ENCODE measurements at regions not wholly inside any gene's neighbourhood (a gene's known extent, or its start where the extent isn't known, plus 50 kb on each side); places are given as distances from the start of the nearest gene placed in this dataset.
"Not testable (repeated sequence)": the region's sequence is repeated elsewhere in the genome, so short reads cannot be mapped to it uniquely, and the experiment has no call there.

GRCh38 chr12:97948591-97948990, 486.0 kb downstream of the RMST start:
- 65 to 83% (median 76%) methylated on average over 2 of the region's 2 CpGs for WGBS, 3 donors
- H3K27ac ChIP-seq (ENCODE audit: low read depth, low read length), result no peak overlapping the region

GRCh38 chr12:97951239-97951638, 488.6 kb downstream of the RMST start:
- H3K27ac ChIP-seq (ENCODE audit: low read depth, low read length), result no peak overlapping the region

GRCh38 chr12:97951717-97952116, 489.1 kb downstream of the RMST start:
- no peak overlapping the region for H3K27ac ChIP-seq (ENCODE audit: low read depth, low read length)

GRCh38 chr12:97957109-97957508, 494.5 kb downstream of the RMST start:
- H3K27ac ChIP-seq (ENCODE audit: low read depth, low read length), result no peak overlapping the region
- WGBS, 3 donors, result 83 to 86% (median 83%) methylated on average over 1 of the region's 1 CpG

- 61 to 84% (median 76%) methylated on average over 3 of the region's 3 CpGs for WGBS, 3 donors
Observed at GRCh38 chr12:97960225-97960624, 497.6 kb downstream of the RMST start.

GRCh38 chr12:97960741-97961608, 498.4 kb downstream of the RMST start:
- no peak overlapping the region for H3K27ac ChIP-seq (ENCODE audit: low read depth, low read length)
- 55 to 66% (median 66%) methylated on average over 5 of the region's 5 CpGs for WGBS, 3 donors

More at GRCh38 chr12:97960225-97960624, 497.6 kb downstream of the RMST start:
- H3K27ac ChIP-seq (ENCODE audit: low read depth, low read length), result no peak overlapping the region

- no peak overlapping the region for H3K27ac ChIP-seq (ENCODE audit: low read depth, low read length)
- WGBS, 3 donors, result 52 to 59% (median 54%) methylated on average over 2 of the region's 2 CpGs
Observed at GRCh38 chr12:97967831-97968230, 505.2 kb downstream of the RMST start.

GRCh38 chr12:97968641-97969197, 506.1 kb downstream of the RMST start:
- WGBS, 3 donors, result 51 to 64% (median 59%) methylated on average over 5 of the region's 5 CpGs
- no peak overlapping the region for H3K27ac ChIP-seq (ENCODE audit: low read depth, low read length)

- WGBS, 3 donors, result 64 to 86% (median 82%) methylated on average over 2 of the region's 2 CpGs
- H3K27ac ChIP-seq (ENCODE audit: low read depth, low read length), result no peak overlapping the region
Observed at GRCh38 chr12:97977870-97978405, 515.3 kb downstream of the RMST start.

- H3K27ac ChIP-seq (ENCODE audit: low read depth, low read length), result no peak overlapping the region
- 84 to 89% (median 85%) methylated on average over 3 of the region's 3 CpGs for WGBS, 3 donors
Observed at GRCh38 chr12:97982684-97983083, 520.1 kb downstream of the RMST start.

GRCh38 chr12:97983796-97984195, 521.2 kb downstream of the RMST start:
- no peak overlapping the region for H3K27ac ChIP-seq (ENCODE audit: low read depth, low read length)
- whole genome bisulfite sequencing, 3 donors, result 77 to 93% (median 87%) methylated on average over 3 of the region's 3 CpGs

- WGBS, 3 donors, result 69 to 77% (median 72%) methylated on average over 2 of the region's 2 CpGs
- H3K27ac ChIP-seq (ENCODE audit: low read depth, low read length), result no peak overlapping the region
Observed at GRCh38 chr12:97984436-97984835, 521.8 kb downstream of the RMST start.

GRCh38 chr12:97984974-97985580, 522.5 kb downstream of the RMST start:
- no peak overlapping the region for H3K27ac ChIP-seq (ENCODE audit: low read depth, low read length)
- WGBS, 3 donors, result 66 to 77% (median 71%) methylated on average over 4 of the region's 4 CpGs

GRCh38 chr12:97985834-97986233, 523.2 kb downstream of the RMST start:
- H3K27ac ChIP-seq (ENCODE audit: low read depth, low read length), result no peak overlapping the region

GRCh38 chr12:97988588-97988987, 526.0 kb downstream of the RMST start:
- H3K27ac ChIP-seq (ENCODE audit: low read depth, low read length), result not testable (repeated sequence)

More at GRCh38 chr12:97985834-97986233, 523.2 kb downstream of the RMST start:
- 84 to 90% (median 87%) methylated on average over 5 of the region's 5 CpGs for WGBS, 3 donors

GRCh38 chr12:97989366-97989940, 525.9 kb upstream of the TMPO start:
- no peak overlapping the region for H3K27ac ChIP-seq (ENCODE audit: low read depth, low read length)

- WGBS, 3 donors, result 75 to 83% (median 78%) methylated on average over 2 of the region's 2 CpGs
- H3K27ac ChIP-seq (ENCODE audit: low read depth, low read length), result no peak overlapping the region
Observed at GRCh38 chr12:97994746-97995484, 520.5 kb upstream of the TMPO start.

GRCh38 chr12:97995559-97995958, 519.8 kb upstream of the TMPO start:
- no peak overlapping the region for H3K27ac ChIP-seq (ENCODE audit: low read depth, low read length)
- WGBS, 3 donors, result 36 to 55% (median 51%) methylated on average over 2 of the region's 2 CpGs

GRCh38 chr12:98001430-98001829, 514.0 kb upstream of the TMPO start:
- H3K27ac ChIP-seq (ENCODE audit: low read depth, low read length), result no peak overlapping the region
- WGBS, 3 donors, result 50 to 55% (median 53%) methylated on average over 3 of the region's 3 CpGs
